ENCODE measurements at regions not wholly inside any gene's neighbourhood (a gene's known extent, or its start where the extent isn't known, plus 50 kb on each side); places are given as distances from the start of the nearest gene placed in this dataset.

GRCh38 chr11:33435216-33435615 lies 178.0 kb downstream of the HIPK3 start:
- no peak for TF ChIP-seq POLR2AphosphoS5 (IDR thresholded peaks at IDR 0.05; ENCODE audit: insufficient read depth, low read depth, low read length)
- TF ChIP-seq JUN (IDR thresholded peaks at IDR 0.05; ENCODE audit: borderline replicate concordance, insufficient read depth, insufficient read length, low read depth), result no peak
- TF ChIP-seq EZH2 (IDR thresholded peaks at IDR 0.05; ENCODE audit: borderline replicate concordance, low read depth, low read length, severe bottlenecking), result no peak
- TF ChIP-seq CTCF (IDR thresholded peaks at IDR 0.05; ENCODE audit: extremely low read depth in 1 of 2, insufficient read depth in 1 of 2, low read depth in 1 of 2, low read length in 2 of 2), result no peak
- no peak for TF ChIP-seq POLR2A (IDR thresholded peaks at IDR 0.05; ENCODE audit: low read depth, low read length)
- TF ChIP-seq MAX (IDR thresholded peaks at IDR 0.05; ENCODE audit: insufficient read depth, insufficient read length), result no peak
- TF ChIP-seq MYC (IDR thresholded peaks at IDR 0.05; ENCODE audit: low read depth, low read length), result no peak
- TF ChIP-seq GATA2 (IDR thresholded peaks at IDR 0.05; ENCODE audit: insufficient read depth, insufficient read length, low read depth, low read length), result no peak
- no peak for TF ChIP-seq FOS (IDR thresholded peaks at IDR 0.05; ENCODE audit: borderline replicate concordance, insufficient read depth, low read length)
- no peaks in the 10 kb centered on the region for H3K9me3 ChIP-seq (replicated peaks; ENCODE audit: control insufficient read depth, insufficient read depth, low read length)
- peaks cover 10% of the 10 kb centered on the region for H3K79me2 ChIP-seq (ENCODE audit: control insufficient read depth, insufficient read depth, low read length)
- no peak overlapping the region for H2AFZ ChIP-seq (ENCODE audit: low read depth, low read length)
- BruUV-seq (replicated peaks), result no TSS peak
- no peaks in the 10 kb centered on the region for H3K9me1 ChIP-seq (replicated peaks; ENCODE audit: control insufficient read depth, extremely low read depth, insufficient read depth, low read length)
- FAIRE-seq (no peak), DNase-seq (ENCODE audit: low read depth, low spot score) (no peak)
- POLR2A ChIA-PET, result no interaction called here
- no peaks in the 10 kb centered on the region for H3K27me3 ChIP-seq (ENCODE audit: control insufficient read depth in 2 of 2, insufficient read depth in 2 of 2, low read length in 2 of 2)
- no peak overlapping the region for H3K27ac ChIP-seq (ENCODE audit: insufficient read depth, low read depth, low read length)
- H3K4me1 ChIP-seq (ENCODE audit: control insufficient read depth, extremely low read depth, insufficient read depth, low read length), result no peaks in the 10 kb centered on the region
- H3K4me2 ChIP-seq (ENCODE audit: insufficient read depth, low read length), result no peak overlapping the region
- dilution Hi-C loops (cut with MboI; ENCODE audit: extremely low pct_ligation_motif_present, low sequenced_read_pairs), result no loop called here
- H3K36me3 ChIP-seq (ENCODE audit: control insufficient read depth in 2 of 2, extremely low read depth in 1 of 2, insufficient read depth in 2 of 2, low read length in 2 of 2), result no peaks in the 10 kb centered on the region
- CTCF ChIA-PET, result interaction anchor here (1.0 kb wide), 1 partner anchor 11 kb away, joined by 4 read pairs; no protein-coding TSS in a partner anchor
- no peaks in the 10 kb centered on the region for H4K20me1 ChIP-seq (replicated peaks; ENCODE audit: control insufficient read depth, extremely low read depth, insufficient read depth, low read length)
- intact Hi-C loops (cut with micrococcal nuclease), result no loop called here
- H3K4me3 ChIP-seq (replicated peaks in 1 of 3; ENCODE audit: insufficient read depth in 1 of 3, low read depth in 1 of 3, low read length in 3 of 3), result no peak overlapping the region
- H3K9ac ChIP-seq (replicated peaks; ENCODE audit: extremely low read depth, insufficient read depth, low read length), result no peak overlapping the region
